ENCODE measurements at regions not wholly inside any gene's neighbourhood (a gene's known extent, or its start where the extent isn't known, plus 50 kb on each side); places are given as distances from the start of the nearest gene placed in this dataset.

DNA sequence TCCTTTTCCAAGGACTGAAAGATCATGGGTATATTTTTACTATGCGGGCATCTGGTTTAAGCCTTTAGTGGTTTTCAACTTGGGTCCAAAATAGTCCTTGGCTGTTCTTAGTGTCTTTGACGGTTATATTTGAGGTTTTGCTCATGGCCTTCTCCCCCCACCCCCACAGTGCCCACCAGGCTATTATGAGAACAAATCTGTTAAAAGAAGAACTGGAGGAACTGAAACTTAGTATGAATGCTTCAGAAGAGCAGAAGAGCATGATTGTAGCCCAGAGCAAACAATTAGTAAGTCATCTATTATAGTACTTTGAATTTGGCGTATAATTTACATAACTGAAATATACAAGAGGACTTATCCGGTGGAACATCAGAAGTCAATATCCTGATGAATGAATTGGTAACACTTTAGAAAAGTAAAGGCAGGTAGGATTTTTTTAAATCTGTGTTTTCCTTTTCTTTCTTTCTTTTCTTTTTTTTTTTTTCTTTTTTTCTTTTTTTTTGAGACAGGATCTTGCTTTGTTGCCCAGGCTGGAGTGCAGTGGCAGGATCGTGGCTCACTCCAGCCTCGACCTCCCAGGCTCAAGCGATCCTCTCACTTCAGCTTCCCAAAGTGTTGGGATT lies 71.8 kb upstream of the BCAT1 start:
- TF ChIP-seq, protein P1, sequence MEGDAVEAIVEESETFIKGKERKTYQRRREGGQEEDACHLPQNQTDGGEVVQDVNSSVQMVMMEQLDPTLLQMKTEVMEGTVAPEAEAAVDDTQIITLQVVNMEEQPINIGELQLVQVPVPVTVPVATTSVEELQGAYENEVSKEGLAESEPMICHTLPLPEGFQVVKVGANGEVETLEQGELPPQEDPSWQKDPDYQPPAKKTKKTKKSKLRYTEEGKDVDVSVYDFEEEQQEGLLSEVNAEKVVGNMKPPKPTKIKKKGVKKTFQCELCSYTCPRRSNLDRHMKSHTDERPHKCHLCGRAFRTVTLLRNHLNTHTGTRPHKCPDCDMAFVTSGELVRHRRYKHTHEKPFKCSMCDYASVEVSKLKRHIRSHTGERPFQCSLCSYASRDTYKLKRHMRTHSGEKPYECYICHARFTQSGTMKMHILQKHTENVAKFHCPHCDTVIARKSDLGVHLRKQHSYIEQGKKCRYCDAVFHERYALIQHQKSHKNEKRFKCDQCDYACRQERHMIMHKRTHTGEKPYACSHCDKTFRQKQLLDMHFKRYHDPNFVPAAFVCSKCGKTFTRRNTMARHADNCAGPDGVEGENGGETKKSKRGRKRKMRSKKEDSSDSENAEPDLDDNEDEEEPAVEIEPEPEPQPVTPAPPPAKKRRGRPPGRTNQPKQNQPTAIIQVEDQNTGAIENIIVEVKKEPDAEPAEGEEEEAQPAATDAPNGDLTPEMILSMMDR (conservative IDR thresholded peaks at IDR 0.05 in 1 of 2, IDR thresholded peaks at IDR 0.05 in 1 of 2; ENCODE audit: low read depth in 1 of 2, low read length in 2 of 2) = no peak
- no peak for TF ChIP-seq EZH2 (IDR thresholded peaks at IDR 0.05; ENCODE audit: low read length, missing control alignments)

Data from fibroblast of lung (primary cell).